ENCODE measurements at regions not wholly inside any gene's neighbourhood (a gene's known extent, or its start where the extent isn't known, plus 50 kb on each side); places are given as distances from the start of the nearest gene placed in this dataset.

GRCh38 chr5:66511491-66511890 is 84.7 kb upstream of the MAST4 start:
- no peak for TF ChIP-seq CTCF (IDR thresholded peaks at IDR 0.05)
- no peak for TF ChIP-seq EZH2 (IDR thresholded peaks at IDR 0.05)

Measured in neural progenitor cell (in vitro differentiated cells).